ENCODE measurements at regions not wholly inside any gene's neighbourhood (a gene's known extent, or its start where the extent isn't known, plus 50 kb on each side); places are given as distances from the start of the nearest gene placed in this dataset.

DNA sequence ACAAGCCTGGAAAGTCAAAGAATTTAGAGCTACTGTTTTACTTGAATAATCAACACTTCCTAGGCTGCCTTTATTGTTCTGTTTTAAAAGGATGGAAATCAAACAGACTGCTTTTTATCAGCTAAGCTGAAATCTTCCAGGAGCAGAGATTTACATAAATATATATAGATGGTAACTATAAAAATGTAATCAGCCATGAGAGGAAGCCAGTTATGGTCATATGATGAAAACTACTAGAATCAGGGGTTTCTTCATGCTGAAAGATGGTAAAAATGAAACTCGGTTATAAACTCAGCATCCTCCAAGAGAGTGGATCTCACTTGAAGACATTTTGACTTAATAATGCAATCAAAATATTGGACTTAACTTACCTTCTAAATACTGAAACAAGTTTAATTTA is 413.0 kb downstream of the GXYLT1 start:
- ChIA-PET CTCF (no interaction called here), POLR2A (ENCODE audit: unreplicated experiment) (no interaction called here)
- H2BK20ac ChIP-seq (ENCODE audit: low read depth, low read length): no peak overlapping the region
- no peaks in the 10 kb centered on the region for H3K27me3 ChIP-seq (ENCODE audit: control insufficient read depth, insufficient read depth, low read length)
- dilution Hi-C loops (cut with HindIII; ENCODE audit: low sequenced_read_pairs, unreplicated experiment): no loop called here
- no peak for TF ChIP-seq MAZ (IDR thresholded peaks at IDR 0.05; ENCODE audit: borderline replicate concordance, low read depth, low read length)
- TF ChIP-seq POLR2A (IDR thresholded peaks at IDR 0.05; ENCODE audit: low read depth, low read length): no peak
- no peak for TF ChIP-seq MXI1 (IDR thresholded peaks at IDR 0.05; ENCODE audit: borderline replicate concordance, low read depth, low read length)
- TF ChIP-seq CHD1 (IDR thresholded peaks at IDR 0.05; ENCODE audit: low read depth, low read length): no peak
- TF ChIP-seq CEBPB (IDR thresholded peaks at IDR 0.05; ENCODE audit: low read depth, low read length): no peak
- TF ChIP-seq, protein P1, sequence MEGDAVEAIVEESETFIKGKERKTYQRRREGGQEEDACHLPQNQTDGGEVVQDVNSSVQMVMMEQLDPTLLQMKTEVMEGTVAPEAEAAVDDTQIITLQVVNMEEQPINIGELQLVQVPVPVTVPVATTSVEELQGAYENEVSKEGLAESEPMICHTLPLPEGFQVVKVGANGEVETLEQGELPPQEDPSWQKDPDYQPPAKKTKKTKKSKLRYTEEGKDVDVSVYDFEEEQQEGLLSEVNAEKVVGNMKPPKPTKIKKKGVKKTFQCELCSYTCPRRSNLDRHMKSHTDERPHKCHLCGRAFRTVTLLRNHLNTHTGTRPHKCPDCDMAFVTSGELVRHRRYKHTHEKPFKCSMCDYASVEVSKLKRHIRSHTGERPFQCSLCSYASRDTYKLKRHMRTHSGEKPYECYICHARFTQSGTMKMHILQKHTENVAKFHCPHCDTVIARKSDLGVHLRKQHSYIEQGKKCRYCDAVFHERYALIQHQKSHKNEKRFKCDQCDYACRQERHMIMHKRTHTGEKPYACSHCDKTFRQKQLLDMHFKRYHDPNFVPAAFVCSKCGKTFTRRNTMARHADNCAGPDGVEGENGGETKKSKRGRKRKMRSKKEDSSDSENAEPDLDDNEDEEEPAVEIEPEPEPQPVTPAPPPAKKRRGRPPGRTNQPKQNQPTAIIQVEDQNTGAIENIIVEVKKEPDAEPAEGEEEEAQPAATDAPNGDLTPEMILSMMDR (conservative IDR thresholded peaks at IDR 0.05; ENCODE audit: low read depth, low read length): no peak
- no peak for TF ChIP-seq BHLHE40 (IDR thresholded peaks at IDR 0.05; ENCODE audit: low read depth, low read length)
- TF ChIP-seq SMC3 (IDR thresholded peaks at IDR 0.05; ENCODE audit: low read depth, low read length): no peak
- TF ChIP-seq RCOR1 (IDR thresholded peaks at IDR 0.05; ENCODE audit: insufficient replicate concordance, low read length): no peak
- TF ChIP-seq RAD21 (IDR thresholded peaks at IDR 0.05; ENCODE audit: low read length): no peak
- H2AK9ac ChIP-seq (replicated peaks; ENCODE audit: low read depth, low read length, poor library complexity): no peak overlapping the region
- no peaks in the 10 kb centered on the region for H4K20me1 ChIP-seq (ENCODE audit: insufficient read depth, low read length)
- H2AFZ ChIP-seq (replicated peaks; ENCODE audit: low read length, poor library complexity): no peak overlapping the region
- no peak overlapping the region for H2BK5ac ChIP-seq (ENCODE audit: low read depth, low read length, poor library complexity, severe bottlenecking)
- no peak overlapping the region for H2AK5ac ChIP-seq (ENCODE audit: low read depth, low read length)
- no peaks in the 10 kb centered on the region for H3K9me1 ChIP-seq (ENCODE audit: insufficient read depth, low read length)
- no CpG with 5 or more reads among the region's 1 CpG for WGBS, 2 experiments (ENCODE audit: extremely low coverage in 2 of 2, insufficient read length in 1 of 2)
- H3K9me3 ChIP-seq (ENCODE audit: control insufficient read depth, insufficient read depth, low read length): no peaks in the 10 kb centered on the region
- H3K4ac ChIP-seq (ENCODE audit: low read depth, low read length): no peak overlapping the region
- H3K14ac ChIP-seq (replicated peaks; ENCODE audit: low read depth, low read length): no peak overlapping the region
- H3K36me3 ChIP-seq (ENCODE audit: control insufficient read depth, insufficient read depth, low read length): no peaks in the 10 kb centered on the region
- no peak overlapping the region for H4K8ac ChIP-seq (ENCODE audit: low read depth in 2 of 2, low read length in 2 of 2)
- no TSS peak for BruUV-seq (replicated peaks)
- no peak overlapping the region for H2BK15ac ChIP-seq (ENCODE audit: low read depth, low read length)
- H3K4me3 ChIP-seq (ENCODE audit: insufficient read depth, low read depth, low read length): no peak overlapping the region
- no peak overlapping the region for H3K4me2 ChIP-seq (ENCODE audit: low read depth, low read length)
- H3K27ac ChIP-seq (ENCODE audit: insufficient read depth, low read length): no peak overlapping the region
- intact Hi-C loops (cut with micrococcal nuclease): no loop called here
- no peak overlapping the region for H3K56ac ChIP-seq (ENCODE audit: extremely low read depth, insufficient read depth, low read length)
- in situ Hi-C loops (cut with MboI; ENCODE audit: low sequenced_read_pairs): no loop called here
- H2BK120ac ChIP-seq (ENCODE audit: low read depth, low read length): no peak overlapping the region
- H4K5ac ChIP-seq (ENCODE audit: low read depth, low read length): no peak overlapping the region
- ATAC-seq (ENCODE audit: low read depth) (no peak), DNase-seq (no peak)
- H4K91ac ChIP-seq (ENCODE audit: insufficient read depth, low read depth, low read length): no peak overlapping the region
- no peak overlapping the region for H3K18ac ChIP-seq (ENCODE audit: low read depth, low read length)
- no peak overlapping the region for H3K9ac ChIP-seq (ENCODE audit: low read depth, low read length)
- H3K79me1 ChIP-seq (ENCODE audit: low read depth in 1 of 2, low read length in 2 of 2): no peaks in the 10 kb centered on the region
- no peaks in the 10 kb centered on the region for H3K4me1 ChIP-seq (ENCODE audit: control insufficient read depth, insufficient read depth, low read length)
- H3K23ac ChIP-seq (ENCODE audit: low read depth, low read length): no peak overlapping the region

Measured in IMR-90 (cell line).